ENCODE measurements at regions not wholly inside any gene's neighbourhood (a gene's known extent, or its start where the extent isn't known, plus 50 kb on each side); places are given as distances from the start of the nearest gene placed in this dataset.

DNA sequence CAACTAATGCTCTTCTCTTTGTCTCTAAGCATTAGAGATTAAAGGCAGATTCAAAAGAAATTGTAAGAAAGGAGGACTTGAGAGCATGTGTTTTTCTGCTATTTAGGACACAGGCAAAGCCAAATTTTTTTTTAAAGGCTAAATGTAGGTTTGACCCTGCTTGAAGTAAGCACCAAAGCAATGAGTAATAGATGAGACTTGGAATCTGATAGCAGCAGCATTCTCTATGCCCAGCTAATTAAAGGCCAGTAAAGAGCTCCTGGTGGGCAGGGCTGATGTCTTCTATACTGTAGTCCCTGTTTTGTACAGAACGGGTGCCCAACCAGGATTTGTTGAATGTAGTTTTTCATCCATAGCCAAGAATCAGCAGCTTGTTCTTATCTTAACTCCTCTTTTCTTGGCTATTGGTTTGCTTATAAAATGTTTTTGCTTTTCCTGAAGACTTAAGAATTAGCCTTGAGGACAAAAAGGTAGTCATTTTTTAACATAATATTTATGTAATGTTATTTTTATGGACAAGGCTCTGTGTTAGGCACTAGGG is 179.6 kb downstream of the LMO4 start:
- peaks cover 0 to 5% (median 0%) of the 10 kb centered on the region in 7 donors for H3K9me3 Mint-ChIP-seq
- Histone ChIP-seq H2AFZ (ENCODE audit: insufficient read depth, low read depth, low read length, poor library complexity, severe bottlenecking) (no peak overlapping the region), H3K27me3 (ENCODE audit: control insufficient read depth in 2 of 2, insufficient read depth in 2 of 2, low read length in 2 of 2) (no peaks in the 10 kb centered on the region), H3K4me1 (ENCODE audit: control insufficient read depth in 1 of 2, insufficient read depth in 2 of 2, low read length in 2 of 2) (peaks cover 0 to 38% of the 10 kb centered on the region in 2 donors), H3K4me2 (replicated peaks; ENCODE audit: extremely low read depth, low read length, poor library complexity, severe bottlenecking) (no peak overlapping the region), H3K27ac (ENCODE audit: low read depth in 1 of 2, low read length in 2 of 2) (no peak overlapping the region), H3K9me3 (replicated peaks in 1 of 2; ENCODE audit: control insufficient read depth in 1 of 2, insufficient read depth in 1 of 2, low read length in 2 of 2) (no peaks in the 10 kb centered on the region), H3K79me2 (ENCODE audit: insufficient read depth, low read length) (no peaks in the 10 kb centered on the region), H3K9ac (ENCODE audit: insufficient read depth, low read length, poor library complexity, severe bottlenecking) (no peak overlapping the region), H3K36me3 (replicated peaks in 1 of 2; ENCODE audit: control insufficient read depth in 1 of 2, insufficient read depth in 2 of 2, low read length in 2 of 2) (no peaks in the 10 kb centered on the region), H4K20me1 (ENCODE audit: insufficient read depth, low read length) (no peaks in the 10 kb centered on the region), H3K4me3 (replicated peaks in 1 of 3; ENCODE audit: low read depth in 2 of 3, low read length in 3 of 3) (no peak overlapping the region)
- no peak overlapping the region for H3K4me3 Mint-ChIP-seq
- no peak overlapping the region for H3K27ac Mint-ChIP-seq
- DNase-seq = no peak
- H3K27me3 Mint-ChIP-seq (ENCODE audit: low read depth in 3 of 3) = no peaks in the 10 kb centered on the region
- H3K36me3 Mint-ChIP-seq = no peaks in the 10 kb centered on the region
- TF ChIP-seq CTCF (IDR thresholded peaks at IDR 0.05) = no peak
- intact Hi-C loops (cut with micrococcal nuclease) = no loop called here
- WGBS (ENCODE audit: insufficient coverage) = no CpG with 5 or more reads among the region's 1 CpG
- no peaks in the 10 kb centered on the region for H3K4me1 Mint-ChIP-seq

DNA sequence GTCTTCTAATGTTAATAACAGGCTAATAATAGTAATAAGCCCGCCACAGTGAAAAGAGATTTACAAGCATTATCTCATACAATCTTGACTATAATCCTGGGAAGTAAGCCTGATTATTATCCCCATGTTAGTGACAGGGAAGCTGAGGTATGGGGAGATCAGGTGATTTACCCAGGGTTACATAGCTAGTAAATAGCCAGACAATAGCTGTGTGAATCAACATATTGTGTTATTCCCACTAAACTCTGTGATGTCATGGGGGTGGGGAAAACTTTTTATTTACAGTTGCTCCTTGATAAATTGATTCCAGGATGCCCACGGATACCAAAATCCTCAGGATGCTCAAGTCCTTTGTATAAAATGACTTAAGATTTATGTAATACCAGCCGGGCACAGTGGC is 181.9 kb downstream of the LMO4 start:
- Histone ChIP-seq H3K27me3 (ENCODE audit: control insufficient read depth in 2 of 2, insufficient read depth in 2 of 2, low read length in 2 of 2) (no peaks in the 10 kb centered on the region), H3K79me2 (ENCODE audit: insufficient read depth, low read length) (no peaks in the 10 kb centered on the region), H2AFZ (ENCODE audit: insufficient read depth, low read depth, low read length, poor library complexity, severe bottlenecking) (no peak overlapping the region), H3K4me2 (replicated peaks; ENCODE audit: extremely low read depth, low read length, poor library complexity, severe bottlenecking) (no peak overlapping the region), H3K4me1 (ENCODE audit: control insufficient read depth in 1 of 2, insufficient read depth in 2 of 2, low read length in 2 of 2) (peaks cover 0 to 29% of the 10 kb centered on the region in 2 donors), H3K27ac (ENCODE audit: low read depth in 1 of 2, low read length in 2 of 2) (no peak overlapping the region), H3K4me3 (replicated peaks in 1 of 3; ENCODE audit: low read depth in 2 of 3, low read length in 3 of 3) (no peak overlapping the region), H3K9me3 (replicated peaks in 1 of 2; ENCODE audit: control insufficient read depth in 1 of 2, insufficient read depth in 1 of 2, low read length in 2 of 2) (no peaks in the 10 kb centered on the region), H4K20me1 (ENCODE audit: insufficient read depth, low read length) (no peaks in the 10 kb centered on the region), H3K9ac (ENCODE audit: insufficient read depth, low read length, poor library complexity, severe bottlenecking) (no peak overlapping the region), H3K36me3 (replicated peaks in 1 of 2; ENCODE audit: control insufficient read depth in 1 of 2, insufficient read depth in 2 of 2, low read length in 2 of 2) (no peaks in the 10 kb centered on the region)
- intact Hi-C loops (cut with micrococcal nuclease) = no loop called here
- WGBS (ENCODE audit: insufficient coverage) = 100% methylated on average over 1 of the region's 3 CpGs
- H3K36me3 Mint-ChIP-seq = no peaks in the 10 kb centered on the region
- peaks cover 0 to 1% (median 0%) of the 10 kb centered on the region in 3 donors for H3K27me3 Mint-ChIP-seq (ENCODE audit: low read depth in 3 of 3)
- H3K4me1 Mint-ChIP-seq = no peaks in the 10 kb centered on the region
- no peak for TF ChIP-seq CTCF (IDR thresholded peaks at IDR 0.05)
- H3K9me3 Mint-ChIP-seq = peaks cover 0 to 8% (median 0%) of the 10 kb centered on the region in 7 donors
- no peak for DNase-seq
- H3K27ac Mint-ChIP-seq = no peak overlapping the region
- no peak overlapping the region for H3K4me3 Mint-ChIP-seq

Measured in CD14-positive monocyte (primary cell).